Tibial nerve (tissue), 4 donors: ENCODE measurements at regions not wholly inside any gene's neighbourhood (a gene's known extent, or its start where the extent isn't known, plus 50 kb on each side); places are given as distances from the start of the nearest gene placed in this dataset.

ENCODE experiments used
- DNase-seq, 2 donors: peaks; one replicate each; pipeline ENCODE4 v3.0.0-alpha.2; 2019; ENCODE audit warnings: low spot score in 2 of 2
- H3K27ac ChIP-seq, 4 donors: fragments of 200-600 bp; sonication (generic) in 3 of 4; one replicate each; pipeline ENCODE4 v1.5.1; 2017 to 2019; ENCODE audit warnings: mild to moderate bottlenecking in 1 of 4
- H3K27me3 ChIP-seq, 2 donors: fragments of 200-600 bp; sonication (generic) in 1 of 2; one replicate each; pipeline versions ENCODE4 v1.5.1 to v1.6.0; 2017 to 2019
- H3K36me3 ChIP-seq, 3 donors: fragments of 200-600 bp; sonication (generic); one replicate each; pipeline ENCODE4 v1.5.1; 2018 to 2019
- H3K4me1 ChIP-seq, 4 donors: fragments of 200-600 bp; sonication (generic) in 3 of 4; one replicate each; pipeline ENCODE4 v1.5.1; 2017 to 2019
- H3K4me3 ChIP-seq, 4 donors: fragments of 200-600 bp; sonication (generic) in 3 of 4; one replicate each; pipeline ENCODE4 v1.5.1; 2017 to 2019; ENCODE audit warnings: mild to moderate bottlenecking in 1 of 4, moderate library complexity in 1 of 4
- H3K9me3 ChIP-seq, 4 donors: fragments of 200-600 bp; sonication (generic) in 3 of 4; one replicate each; pipeline ENCODE4 v1.5.1; 2017 to 2019
- EP300 ChIP-seq, 2 donors: sonication (generic); formaldehyde crosslinking; IDR thresholded peaks; one replicate each; pipeline ENCODE4 v1.6.1; 2017; ENCODE audit warnings: antibody characterized with exemption in 2 of 2, mild to moderate bottlenecking in 1 of 2
- POLR2A ChIP-seq, 2 donors: fragments of 450-650 bp; IDR thresholded peaks; one replicate each; pipeline ENCODE4 v1.6.1; 2017; ENCODE audit warnings: antibody characterized with exemption in 2 of 2, mild to moderate bottlenecking in 2 of 2, moderate library complexity in 2 of 2
- WGBS, 2 donors: methylation state at CpG; one replicate each; pipeline ENCODE4 v1.1.5; 2018; 5-methylcytosine and 5-hydroxymethylcytosine counted together
- TF ChIP-seq, protein P1 (sequence below), 5 experiments: fragments of 200-600 bp in 3 of 5; fragments of 450-650 bp in 2 of 5; sonication (generic) in 3 of 5; IDR thresholded peaks; one replicate each; pipeline ENCODE4 v1.5.1; 2016 to 2019; ENCODE audit warnings: antibody characterized with exemption in 5 of 5, mild to moderate bottlenecking in 3 of 5, moderate library complexity in 2 of 5

DNA sequence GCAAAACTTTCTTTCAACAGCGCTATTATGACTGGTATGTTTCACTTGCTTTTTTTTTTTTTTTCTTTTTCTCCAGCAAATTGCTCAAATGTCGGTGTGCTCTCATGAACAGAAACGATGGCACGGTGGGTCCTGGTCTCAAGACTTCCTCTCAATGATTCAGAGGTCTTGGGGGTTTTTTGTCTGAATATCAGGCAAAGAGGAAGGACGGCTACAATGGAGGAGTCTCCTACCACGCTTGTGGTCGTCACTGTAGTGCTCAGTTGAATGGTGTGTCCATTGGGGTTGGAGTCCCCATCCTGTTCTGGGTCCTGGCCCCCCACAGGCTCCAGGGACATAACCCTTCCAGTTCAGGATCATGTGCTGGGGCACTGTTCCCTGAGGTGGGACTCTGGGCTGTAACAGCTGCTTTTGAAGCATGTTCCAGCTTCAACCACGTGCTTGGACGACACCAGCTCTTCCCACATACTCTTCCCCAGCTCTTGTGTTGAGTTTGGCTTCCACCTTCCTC lies 266.7 kb upstream of the KLF6 start:
- Histone ChIP-seq H3K36me3 (no peaks in the 10 kb centered on the region), H3K4me1 (peaks cover 0 to 25% (median 10%) of the 10 kb centered on the region in 4 donors), H3K27me3 (no peaks in the 10 kb centered on the region), H3K27ac (peak overlapping the region; percentile 49 to 86 (median 83)), H3K4me3 (peak overlapping the region; percentile 13 to 44 (median 32)), H3K9me3 (no peaks in the 10 kb centered on the region)
- WGBS, 2 donors: 43 to 64% methylated on average over 9 of the region's 9 CpGs
- DNase-seq: no peak
- TF ChIP-seq EP300 (IDR thresholded peaks at IDR 0.05): no peak
- TF ChIP-seq POLR2A (IDR thresholded peaks at IDR 0.05): no peak
- TF ChIP-seq, protein P1, sequence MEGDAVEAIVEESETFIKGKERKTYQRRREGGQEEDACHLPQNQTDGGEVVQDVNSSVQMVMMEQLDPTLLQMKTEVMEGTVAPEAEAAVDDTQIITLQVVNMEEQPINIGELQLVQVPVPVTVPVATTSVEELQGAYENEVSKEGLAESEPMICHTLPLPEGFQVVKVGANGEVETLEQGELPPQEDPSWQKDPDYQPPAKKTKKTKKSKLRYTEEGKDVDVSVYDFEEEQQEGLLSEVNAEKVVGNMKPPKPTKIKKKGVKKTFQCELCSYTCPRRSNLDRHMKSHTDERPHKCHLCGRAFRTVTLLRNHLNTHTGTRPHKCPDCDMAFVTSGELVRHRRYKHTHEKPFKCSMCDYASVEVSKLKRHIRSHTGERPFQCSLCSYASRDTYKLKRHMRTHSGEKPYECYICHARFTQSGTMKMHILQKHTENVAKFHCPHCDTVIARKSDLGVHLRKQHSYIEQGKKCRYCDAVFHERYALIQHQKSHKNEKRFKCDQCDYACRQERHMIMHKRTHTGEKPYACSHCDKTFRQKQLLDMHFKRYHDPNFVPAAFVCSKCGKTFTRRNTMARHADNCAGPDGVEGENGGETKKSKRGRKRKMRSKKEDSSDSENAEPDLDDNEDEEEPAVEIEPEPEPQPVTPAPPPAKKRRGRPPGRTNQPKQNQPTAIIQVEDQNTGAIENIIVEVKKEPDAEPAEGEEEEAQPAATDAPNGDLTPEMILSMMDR (IDR thresholded peaks at IDR 0.05): no peak

DNA sequence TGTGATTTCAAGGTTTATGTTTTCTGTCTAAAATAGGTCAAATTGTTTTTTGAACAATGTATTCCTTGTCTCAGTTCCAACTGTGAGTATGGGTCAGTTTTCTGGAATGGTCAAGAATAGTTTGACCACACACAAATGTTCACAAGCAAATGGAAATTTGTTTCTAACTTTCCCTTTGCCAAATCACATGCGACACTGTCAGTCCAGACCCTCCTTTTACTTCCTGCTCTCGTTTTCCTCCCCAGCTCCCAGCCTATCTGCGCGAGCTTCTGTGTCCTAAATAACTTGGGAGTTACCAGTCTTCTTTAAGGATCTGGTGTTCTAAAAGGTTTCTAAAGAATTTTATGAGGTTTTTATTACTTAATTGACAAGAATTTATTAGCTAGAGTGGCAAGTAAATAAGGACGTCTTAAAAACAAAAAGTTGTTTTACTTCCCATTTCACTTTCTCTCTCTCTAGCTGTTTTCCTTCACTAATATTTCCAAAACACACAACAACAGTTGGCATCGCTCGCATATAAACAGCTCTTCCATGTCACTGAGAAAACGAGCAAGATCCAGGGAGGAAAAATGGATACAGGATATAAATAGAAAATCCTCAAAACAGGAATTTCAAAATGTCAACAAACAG lies 266.1 kb upstream of the KLF6 start:
- peak overlapping the region; percentile 49 to 86 (median 83) for H3K27ac ChIP-seq
- H3K4me3 ChIP-seq: peak overlapping the region; percentile 13 to 44 (median 32)
- peak; percentile 35 to 42 for DNase-seq
- TF ChIP-seq POLR2A (IDR thresholded peaks at IDR 0.05) (peak in 1 of 2 donors; percentile 26), EP300 (IDR thresholded peaks at IDR 0.05) (peak; percentile 52 to 89)
- TF ChIP-seq, protein P1 (IDR thresholded peaks at IDR 0.05): no peak
- 8% methylated on average over 8 of the region's 8 CpGs for WGBS, 2 donors
- no peaks in the 10 kb centered on the region for H3K36me3 ChIP-seq
- no peaks in the 10 kb centered on the region for H3K27me3 ChIP-seq
- H3K4me1 ChIP-seq: peaks cover 0 to 25% (median 10%) of the 10 kb centered on the region in 4 donors
- no peaks in the 10 kb centered on the region for H3K9me3 ChIP-seq

DNA sequence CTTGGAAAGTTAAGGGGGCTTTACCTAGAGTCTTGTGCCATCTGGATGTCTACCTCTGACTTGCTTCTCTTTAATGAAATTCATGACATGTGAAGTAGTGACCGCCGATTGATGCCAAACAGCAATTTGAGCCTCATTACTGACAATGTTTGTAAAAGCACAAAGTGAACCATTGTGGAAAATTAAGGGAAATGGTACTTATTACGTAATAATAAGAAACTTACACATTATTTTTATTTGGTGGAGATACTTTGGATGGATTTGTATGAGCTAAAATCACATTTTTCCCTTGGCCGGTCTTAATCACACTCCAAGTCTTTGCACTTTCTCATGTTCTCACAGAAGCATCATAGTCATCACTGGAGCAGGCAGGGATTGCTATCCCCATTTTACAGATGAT lies 265.1 kb upstream of the KLF6 start:
- no peaks in the 10 kb centered on the region for H3K36me3 ChIP-seq
- H3K4me3 ChIP-seq: no peak overlapping the region
- TF ChIP-seq, protein P1 (IDR thresholded peaks at IDR 0.05): no peak
- TF ChIP-seq POLR2A (IDR thresholded peaks at IDR 0.05): no peak
- TF ChIP-seq EP300 (IDR thresholded peaks at IDR 0.05): no peak
- 95 to 96% methylated on average over 4 of the region's 4 CpGs for WGBS, 2 donors
- no peaks in the 10 kb centered on the region for H3K9me3 ChIP-seq
- H3K27ac ChIP-seq: peak overlapping the region in 3 of 4 donors; percentile 49 to 86 (median 86)
- H3K27me3 ChIP-seq: no peaks in the 10 kb centered on the region
- DNase-seq: no peak
- peaks cover 0 to 29% (median 10%) of the 10 kb centered on the region in 4 donors for H3K4me1 ChIP-seq

DNA sequence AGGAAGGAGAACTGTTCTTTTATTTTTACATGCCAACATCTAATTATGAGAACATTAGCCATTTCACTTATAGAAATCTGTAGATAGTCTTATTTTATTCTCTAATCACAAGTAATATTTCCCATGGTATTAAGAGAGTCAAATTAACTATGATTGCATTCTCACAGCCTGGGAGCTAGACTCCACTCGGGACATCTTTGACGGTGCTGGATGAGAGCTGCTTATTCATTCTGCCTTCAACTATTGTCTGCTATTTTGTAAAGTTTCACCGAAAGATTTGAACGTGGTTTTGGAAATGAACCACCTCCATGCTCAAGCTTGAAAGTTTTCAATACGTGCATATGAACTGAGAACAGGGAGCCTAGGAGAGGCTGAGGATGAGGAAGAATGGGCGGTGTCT lies 264.3 kb upstream of the KLF6 start:
- Histone ChIP-seq H3K27me3 (no peaks in the 10 kb centered on the region), H3K4me3 (no peak overlapping the region), H3K27ac (peak overlapping the region in 1 of 4 donors; percentile 86), H3K4me1 (peaks cover 0 to 29% (median 10%) of the 10 kb centered on the region in 4 donors), H3K9me3 (no peaks in the 10 kb centered on the region), H3K36me3 (no peaks in the 10 kb centered on the region)
- no peak for DNase-seq
- WGBS, 2 donors: 79 to 86% methylated on average over 6 of the region's 6 CpGs
- TF ChIP-seq EP300 (IDR thresholded peaks at IDR 0.05): no peak
- no peak for TF ChIP-seq POLR2A (IDR thresholded peaks at IDR 0.05)
- TF ChIP-seq, protein P1 (IDR thresholded peaks at IDR 0.05): no peak

DNA sequence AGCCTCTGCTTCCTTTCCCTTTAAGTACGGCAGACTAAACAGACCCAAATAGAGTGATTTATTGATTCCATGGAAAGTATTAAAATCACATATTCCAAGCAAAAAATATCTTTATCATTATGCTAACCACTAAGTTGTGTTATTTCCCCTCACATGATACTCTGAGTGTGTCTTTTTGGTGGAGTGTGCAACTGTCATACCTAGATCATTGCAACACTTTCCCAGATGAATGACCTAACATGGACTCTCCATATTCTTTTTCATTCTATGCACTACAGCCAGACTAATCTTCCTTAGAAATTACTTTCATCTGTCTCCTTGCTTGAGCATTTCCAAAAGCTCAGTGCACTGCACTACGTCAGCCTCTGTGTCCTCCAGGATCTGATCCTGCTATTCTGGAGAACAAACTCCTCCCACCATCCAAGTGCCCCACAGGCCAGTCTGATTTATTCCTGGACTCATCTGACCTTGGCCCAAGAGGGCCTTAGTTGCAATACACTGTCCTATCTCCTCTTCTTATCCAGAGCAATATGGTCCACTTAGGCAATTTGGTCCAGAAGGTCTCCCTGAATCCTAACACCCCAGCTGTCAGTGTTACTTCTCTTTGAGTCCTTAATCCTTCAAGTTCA lies 263.3 kb upstream of the KLF6 start:
- no peak for DNase-seq
- no peak overlapping the region for H3K4me3 ChIP-seq
- H3K27me3 ChIP-seq: no peaks in the 10 kb centered on the region
- peaks cover 0 to 29% (median 10%) of the 10 kb centered on the region in 4 donors for H3K4me1 ChIP-seq
- H3K27ac ChIP-seq: no peak overlapping the region
- WGBS, 2 donors: 74 to 91% methylated on average over 1 of the region's 2 CpGs
- H3K36me3 ChIP-seq: no peaks in the 10 kb centered on the region
- TF ChIP-seq EP300 (IDR thresholded peaks at IDR 0.05): no peak
- TF ChIP-seq, protein P1 (IDR thresholded peaks at IDR 0.05): no peak
- no peak for TF ChIP-seq POLR2A (IDR thresholded peaks at IDR 0.05)
- H3K9me3 ChIP-seq: no peaks in the 10 kb centered on the region
